B cell (primary cell): ENCODE measurements at regions not wholly inside any gene's neighbourhood (a gene's known extent, or its start where the extent isn't known, plus 50 kb on each side); places are given as distances from the start of the nearest gene placed in this dataset.
"Not testable (repeated sequence)": the region's sequence is repeated elsewhere in the genome, so short reads cannot be mapped to it uniquely, and the experiment has no call there.

Experiments
- ATAC-seq: fragments of 200-7000 bp; cut with Tn5 transposase; one replicate; pipeline ENCODE4 v1.10.0; 2021; ENCODE audit warnings: low read depth, mild to moderate bottlenecking, moderate number of reproducible peaks, moderate library complexity
- CTCF ChIA-PET: fragments of 350-600 bp; sonication (Branson Sonifier 250); formaldehyde crosslinking; loops from one replicate; lab custom pipeline; 2021; ENCODE audit warnings: antibody characterized with exemption, inconsistent platforms; lab: Charles Lee
- POLR2A ChIA-PET: fragments of 350-600 bp; sonication (Branson Sonifier 250); formaldehyde crosslinking; loops from one replicate; lab custom pipeline; 2021; ENCODE audit warnings: antibody characterized with exemption; lab: Charles Lee
- DNase-seq: peaks from one replicate; pipeline ENCODE4 v3.0.0; 2013
- H2AFZ ChIP-seq: 2 replicates; pipeline ENCODE4 v1.6.1; 2012; ENCODE audit warnings: mild to moderate bottlenecking, low read depth, low read length; ENCODE audit not compliant: insufficient read depth, poor library complexity, severe bottlenecking
- H3K27ac ChIP-seq, 2 donors: 1 replicate in 1 of 2; 2 replicates in 1 of 2; pipeline ENCODE4 v1.5.1; 2012 to 2013; ENCODE audit warnings: low read length in 2 of 2, mild to moderate bottlenecking in 2 of 2, moderate library complexity in 1 of 2
- H3K27me3 ChIP-seq, 4 experiments: fragments of 200-600 bp in 1 of 4; sonication (generic) in 1 of 4; replicated peaks in 1 of 4; 1 replicate in 2 of 4; 2 replicates in 2 of 4; pipeline versions ENCODE4 v1.6.1 to v1.7.0; 2013 to 2016; ENCODE audit warnings: low read length in 3 of 4, mild to moderate bottlenecking in 2 of 4, mixed read lengths in 1 of 4, moderate library complexity in 1 of 4; ENCODE audit not compliant: insufficient read depth in 4 of 4, control insufficient read depth in 3 of 4; ENCODE audit errors: control extremely low read depth in 1 of 4
- H3K36me3 ChIP-seq, 2 experiments: replicated peaks in 1 of 2; 1 replicate in 1 of 2; 2 replicates in 1 of 2; pipeline versions ENCODE4 v1.6.1 to v1.7.1; 2013; ENCODE audit warnings: low read length in 1 of 2; ENCODE audit not compliant: insufficient read depth in 2 of 2, control insufficient read depth in 1 of 2; ENCODE audit errors: control extremely low read depth in 1 of 2, extremely low read depth in 1 of 2
- H3K4me1 ChIP-seq, 2 donors: fragments of 200-600 bp in 1 of 2; sonication (generic) in 1 of 2; 1 replicate in 1 of 2; 2 replicates in 1 of 2; pipeline versions ENCODE4 v1.5.1 to v1.6.1; 2013 to 2017; ENCODE audit warnings: low read length in 2 of 2; ENCODE audit not compliant: control insufficient read depth in 2 of 2, insufficient read depth in 2 of 2
- H3K4me2 ChIP-seq: replicated peaks from 2 replicates; pipeline ENCODE3; 2012; ENCODE audit warnings: mild to moderate bottlenecking, low read depth, low read length; ENCODE audit not compliant: poor library complexity, severe bottlenecking
- H3K4me3 ChIP-seq, 5 experiments: fragments of 200-600 bp in 1 of 5; sonication (generic) in 1 of 5; 1 replicate in 3 of 5; 2 replicates in 2 of 5; pipeline versions ENCODE4 v1.5.1 to v1.7.0; 2011 to 2016; ENCODE audit warnings: low read length in 4 of 5, mild to moderate bottlenecking in 4 of 5, low read depth in 2 of 5, control low read depth in 1 of 5, moderate library complexity in 1 of 5; ENCODE audit not compliant: insufficient read depth in 1 of 5; ENCODE audit errors: control extremely low read depth in 1 of 5, extremely low read depth in 1 of 5
- H3K79me2 ChIP-seq: fragments of 200-600 bp; sonication (generic); one replicate; pipeline ENCODE4 v1.6.0; 2016; ENCODE audit warnings: low read length; ENCODE audit not compliant: control insufficient read depth, insufficient read depth
- H3K9ac ChIP-seq: fragments of 200-600 bp; sonication (generic); 2 replicates; pipeline ENCODE4 v1.6.1; 2017; ENCODE audit warnings: mild to moderate bottlenecking, low read length, moderate library complexity
- H3K9me3 ChIP-seq, 3 donors: one replicate each; pipeline versions ENCODE4 v1.6.1 to v1.7.1; 2013; ENCODE audit warnings: low read length in 2 of 3; ENCODE audit not compliant: control insufficient read depth in 2 of 3, insufficient read depth in 1 of 3; ENCODE audit errors: control extremely low read depth in 1 of 3
- H4K20me1 ChIP-seq: 2 replicates; pipeline ENCODE4 v1.6.0; 2012; ENCODE audit warnings: mild to moderate bottlenecking, low read length; ENCODE audit not compliant: insufficient read depth, control insufficient read depth, poor library complexity, severe bottlenecking
- H3K27ac Mint-ChIP-seq: one replicate; pipeline ENCODE4 v1.8.0; 2021; ENCODE audit warnings: mixed read lengths
- H3K27me3 Mint-ChIP-seq: one replicate; pipeline ENCODE4 v1.8.0; 2021; ENCODE audit warnings: mixed read lengths
- H3K4me1 Mint-ChIP-seq: one replicate; pipeline ENCODE4 v1.8.0; 2021; ENCODE audit warnings: mixed read lengths
- H3K4me3 Mint-ChIP-seq: one replicate; pipeline ENCODE4 v1.8.0; 2021; ENCODE audit warnings: mixed read lengths
- H3K9me3 Mint-ChIP-seq: one replicate; pipeline ENCODE4 v1.8.0; 2022; ENCODE audit warnings: mixed read lengths; ENCODE audit not compliant: insufficient read depth
- EZH2 ChIP-seq: IDR thresholded peaks from 2 replicates; pipeline ENCODE4 v1.6.1; 2012; ENCODE audit warnings: borderline replicate concordance, low read depth, mild to moderate bottlenecking, moderate library complexity, low read length; ENCODE audit not compliant: insufficient read depth, poor library complexity, severe bottlenecking
- WGBS: methylation state at CpG from one replicate; pipeline ENCODE4 v1.1.5; 2013; ENCODE audit warnings: missing lambda C conversion rate; ENCODE audit not compliant: insufficient coverage; 5-methylcytosine and 5-hydroxymethylcytosine counted together
- intact Hi-C: fragments of 100-400 bp; cut with micrococcal nuclease; formaldehyde crosslinking; loops from one replicate; pipeline ENCODE4 v1.10.0; 2022

- TF ChIP-seq EZH2: no peak
- DNase-seq (no peak), ATAC-seq (no peak)
- Mint-ChIP-seq H3K4me1 (no peaks in the 10 kb centered on the region), H3K4me3 (no peak overlapping the region), H3K27me3 (no peaks in the 10 kb centered on the region), H3K9me3 (peaks cover 3% of the 10 kb centered on the region), H3K27ac (no peak overlapping the region)
- no peaks in the 10 kb centered on the region for H3K4me1 ChIP-seq
- H3K9ac ChIP-seq: no peak overlapping the region
- H4K20me1 ChIP-seq: no peaks in the 10 kb centered on the region
- H3K4me2 ChIP-seq: no peak overlapping the region
- H3K27ac ChIP-seq: no peak overlapping the region
- intact Hi-C loops: no loop called here
- POLR2A ChIA-PET: no interaction called here
- H2AFZ ChIP-seq: no peak overlapping the region
- no peaks in the 10 kb centered on the region for H3K27me3 ChIP-seq
- H3K79me2 ChIP-seq: no peaks in the 10 kb centered on the region
- CTCF ChIA-PET: no interaction called here
- peaks cover 0 to 9% (median 0%) of the 10 kb centered on the region in 3 donors for H3K9me3 ChIP-seq
- no peaks in the 10 kb centered on the region for H3K36me3 ChIP-seq
- no peak overlapping the region for H3K4me3 ChIP-seq
- 62% methylated on average over 6 of the region's 10 CpGs for WGBS
These were observed 1227.6 kb downstream of the TYW1 start for GRCh38 chr7:68224041-68224741.

DNA sequence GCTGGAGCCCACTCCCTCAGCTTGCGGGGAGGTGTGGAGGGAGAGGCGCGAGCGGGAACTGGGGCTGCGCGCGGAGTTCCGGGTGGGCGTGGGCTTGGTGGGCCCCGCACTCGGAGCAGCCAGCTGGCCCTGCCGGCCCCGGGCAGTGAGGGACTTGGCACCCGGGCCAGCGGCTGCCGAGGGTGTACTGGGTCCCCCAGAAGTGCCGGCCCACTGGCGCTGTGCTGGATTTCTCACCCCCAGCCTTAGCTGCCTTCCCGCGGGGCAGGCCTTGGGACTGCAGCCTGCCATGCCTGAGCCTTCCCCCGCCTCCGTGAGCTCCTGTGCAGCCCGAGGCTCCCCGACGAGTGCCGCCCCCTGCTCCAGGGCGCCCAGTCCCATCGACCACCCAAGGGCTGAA lies 1234.4 kb downstream of the TYW1 start:
- H3K27me3 Mint-ChIP-seq, H4K20me1 ChIP-seq, H3K36me3 ChIP-seq, intact Hi-C loops, H3K4me1 Mint-ChIP-seq, H3K9me3 Mint-ChIP-seq, POLR2A ChIA-PET, CTCF ChIA-PET, DNase-seq, H3K9ac ChIP-seq, H3K27me3 ChIP-seq, H3K4me3 Mint-ChIP-seq, H3K4me3 ChIP-seq, H3K9me3 ChIP-seq, H3K79me2 ChIP-seq, H2AFZ ChIP-seq, H3K4me2 ChIP-seq, H3K27ac ChIP-seq, H3K4me1 ChIP-seq, H3K27ac Mint-ChIP-seq, ATAC-seq: not testable (repeated sequence)
- WGBS: 91% methylated on average over 24 of the region's 28 CpGs
